ENCODE measurements at regions not wholly inside any gene's neighbourhood (a gene's known extent, or its start where the extent isn't known, plus 50 kb on each side); places are given as distances from the start of the nearest gene placed in this dataset.

GRCh38 chr5:124285071-124285470 is 461.4 kb downstream of the ZNF608 start:
- no peak for TF ChIP-seq EZH2 (IDR thresholded peaks at IDR 0.05)
- no peak for TF ChIP-seq POLR2AphosphoS5 (IDR thresholded peaks at IDR 0.05; ENCODE audit: borderline replicate concordance, low read depth, low read length)
